ENCODE measurements at regions not wholly inside any gene's neighbourhood (a gene's known extent, or its start where the extent isn't known, plus 50 kb on each side); places are given as distances from the start of the nearest gene placed in this dataset.

GRCh38 chr17:14875557-14876412 lies 389.3 kb downstream of the PMP22 start:
- DNase-seq, result no peak

DNA sequence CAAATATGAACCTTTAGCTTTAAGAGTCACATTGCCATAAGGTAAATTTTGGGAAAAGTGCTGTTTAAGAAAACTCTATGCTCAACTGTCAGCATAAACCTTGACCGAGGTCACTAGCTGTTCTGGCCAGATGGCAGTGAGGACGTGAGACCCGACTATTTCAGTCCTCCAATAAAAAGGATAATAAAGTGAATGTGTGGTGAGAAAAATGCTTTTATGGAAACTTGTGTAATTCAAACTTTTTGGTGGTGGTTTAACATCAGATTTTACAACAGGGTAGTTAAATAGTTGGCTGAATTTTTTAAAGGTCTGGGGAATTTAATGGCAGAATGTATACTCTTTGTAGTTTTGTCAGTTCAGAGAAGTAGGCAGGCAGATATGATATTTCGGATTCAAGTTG lies 391.1 kb downstream of the PMP22 start:
- DNase-seq, result no peak

- DNase-seq, result no peak
Measured at GRCh38 chr17:14873540-14873939, 391.6 kb downstream of the PMP22 start.

DNA sequence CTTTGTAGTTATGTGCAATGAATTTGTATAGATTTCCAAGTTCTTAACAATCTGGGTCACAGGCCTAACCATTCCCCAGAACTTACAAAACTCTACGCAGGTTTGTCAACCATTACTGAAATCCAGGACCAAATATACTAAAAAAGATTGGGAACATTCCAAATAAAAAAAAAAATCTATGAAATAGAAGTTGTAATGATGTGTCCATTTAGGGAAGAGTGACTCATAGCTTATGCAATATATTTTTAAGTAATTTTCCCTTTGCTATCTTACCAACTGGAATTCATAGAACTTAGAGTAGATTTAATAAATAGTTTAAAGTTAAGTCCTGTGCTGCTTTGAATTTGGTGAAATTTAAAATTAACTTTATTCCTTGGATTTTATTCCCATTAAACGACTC lies 393.2 kb downstream of the PMP22 start:
- DNase-seq, result no peak

DNA sequence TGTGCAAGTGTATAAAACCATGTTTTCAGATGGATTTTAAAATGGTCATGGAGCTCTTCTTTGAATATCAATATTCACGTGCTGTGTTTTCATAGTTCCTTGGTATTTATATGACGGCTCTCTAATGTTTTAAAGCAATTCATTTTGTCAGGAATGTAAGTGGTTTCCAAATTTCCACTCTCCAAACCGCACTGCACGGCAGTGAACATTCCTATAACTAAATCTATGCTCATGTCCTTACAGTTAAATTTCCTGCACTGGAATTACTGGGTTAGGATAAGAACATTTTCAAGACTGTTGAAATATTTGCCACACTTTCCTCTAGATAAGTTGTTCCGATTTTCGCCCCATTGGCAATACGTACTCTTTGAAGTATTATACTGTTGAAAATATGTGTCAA lies 398.9 kb downstream of the PMP22 start:
- DNase-seq, result no peak

GRCh38 chr17:14864127-14864526 lies 401.0 kb downstream of the PMP22 start:
- no peak for DNase-seq

DNA sequence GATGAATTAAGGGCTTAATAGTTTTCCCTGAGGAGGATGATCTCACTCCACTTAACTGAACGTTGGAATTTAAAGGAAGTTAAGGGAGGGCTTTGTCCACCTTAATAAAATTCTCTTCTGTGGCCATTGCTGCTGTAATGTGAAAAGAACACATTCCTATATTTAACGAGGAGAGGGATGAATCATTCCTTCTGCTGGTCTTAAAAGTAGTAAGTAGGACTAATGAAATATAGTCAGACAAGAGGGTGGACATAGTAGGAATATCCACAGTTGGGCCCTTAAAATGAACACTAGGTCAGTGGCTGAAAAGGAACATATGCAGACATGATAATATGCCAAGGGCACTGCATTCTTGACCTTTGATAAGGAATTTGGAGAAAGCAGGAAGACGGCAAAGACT lies 405.6 kb downstream of the PMP22 start:
- DNase-seq, result no peak

DNA sequence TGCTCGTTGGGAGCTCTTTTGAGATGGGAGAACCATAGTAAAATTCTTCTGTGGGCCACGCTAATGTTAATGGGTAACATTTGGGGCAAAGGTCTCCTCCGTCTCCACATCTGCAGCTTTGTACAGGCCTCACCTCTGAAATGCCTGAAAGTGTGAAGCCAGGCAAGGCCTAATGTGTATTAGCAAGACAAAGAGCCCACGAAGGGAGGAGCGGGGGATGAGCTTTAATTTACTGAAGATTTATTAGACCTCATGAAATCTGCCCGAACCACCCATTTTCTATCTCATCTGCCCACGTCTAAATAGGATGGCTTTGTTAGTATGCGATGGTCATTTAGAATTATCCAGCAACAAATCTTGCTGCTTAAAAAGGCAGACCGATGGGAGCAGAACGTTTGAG lies 408.9 kb downstream of the PMP22 start:
- no peak for DNase-seq

DNA sequence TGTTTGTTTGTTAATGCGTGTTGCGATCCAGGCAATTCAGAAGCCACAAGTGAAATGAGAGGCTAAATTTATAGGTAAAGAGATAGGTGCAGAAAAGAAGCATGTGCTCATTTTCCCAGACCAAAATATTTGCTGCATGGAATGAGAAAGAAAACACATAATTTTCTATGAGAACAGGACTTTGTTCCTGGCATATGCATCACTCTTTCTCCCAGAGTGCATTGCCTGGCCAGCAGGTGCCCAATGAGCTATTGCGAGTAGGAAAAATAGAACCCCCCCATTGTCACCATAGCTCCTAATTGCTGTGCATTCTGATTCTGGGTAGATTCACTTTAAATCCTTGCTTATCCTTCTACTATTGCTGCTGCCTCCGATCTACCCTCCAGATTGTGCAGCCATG lies 410.4 kb downstream of the PMP22 start:
- DNase-seq, result no peak

- DNase-seq, result no peak
Measured at GRCh38 chr17:14845591-14846281, 419.4 kb downstream of the PMP22 start.

DNA sequence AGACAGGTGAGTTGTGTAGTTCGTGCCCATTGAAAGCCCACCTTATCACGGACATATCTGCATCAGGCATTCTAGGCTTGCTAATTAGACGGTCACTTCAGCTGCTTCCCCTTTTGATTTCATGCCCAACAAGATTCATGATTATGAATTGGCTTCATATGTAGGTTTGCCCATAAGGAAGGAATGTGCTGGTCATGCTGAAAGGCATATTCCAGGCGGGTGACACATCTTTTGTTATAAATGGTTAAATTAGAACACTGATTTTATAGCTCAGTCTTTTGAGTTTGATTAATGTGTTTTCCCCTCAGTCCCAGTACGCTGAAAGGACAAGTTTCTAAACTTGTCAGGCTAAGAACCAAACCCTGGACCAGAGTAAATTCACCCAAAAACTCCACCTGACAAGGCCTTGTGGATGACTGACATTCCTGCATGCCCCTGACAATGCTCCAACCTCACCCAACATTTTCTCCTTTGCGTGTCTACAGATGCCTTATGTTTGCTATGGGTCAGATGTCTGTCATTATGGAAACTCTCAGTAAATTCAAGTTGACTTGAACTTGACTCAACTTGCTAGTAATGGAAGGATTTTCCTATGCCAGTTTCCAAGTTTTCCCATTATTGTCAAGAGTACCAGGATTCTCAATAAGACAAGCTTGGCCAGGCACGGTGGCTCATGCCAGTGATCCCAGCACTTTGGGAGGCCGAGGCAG lies 421.9 kb downstream of the PMP22 start:
- no peak for DNase-seq

DNA sequence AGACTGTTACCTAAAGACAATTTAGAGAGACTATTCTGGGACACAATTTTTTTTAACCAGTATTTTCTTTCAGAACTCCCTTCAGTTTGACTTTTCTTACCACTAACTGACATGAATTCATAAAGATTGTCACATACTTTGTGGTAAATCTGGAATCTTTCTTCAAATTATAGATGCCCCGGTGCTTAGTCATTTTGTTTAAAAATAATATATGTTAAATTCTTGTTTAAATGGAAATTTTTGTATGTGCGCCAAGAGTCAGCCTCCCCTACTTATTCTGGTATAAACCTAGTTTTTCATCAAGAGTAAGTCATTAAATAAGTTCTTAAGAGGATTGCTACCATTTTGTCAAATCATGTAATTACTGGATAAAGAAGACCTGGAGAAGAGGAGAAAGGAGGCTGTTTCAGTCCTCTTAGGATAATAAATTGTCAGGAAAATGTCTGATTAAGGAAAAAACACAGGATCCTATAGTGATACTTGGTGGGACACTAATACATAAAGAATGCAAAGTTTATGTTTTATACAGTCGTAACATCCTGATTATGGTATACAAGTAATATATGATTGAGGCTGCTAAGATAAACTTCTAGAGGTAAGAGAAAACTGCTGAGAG lies 424.4 kb downstream of the PMP22 start:
- DNase-seq, result no peak

DNA sequence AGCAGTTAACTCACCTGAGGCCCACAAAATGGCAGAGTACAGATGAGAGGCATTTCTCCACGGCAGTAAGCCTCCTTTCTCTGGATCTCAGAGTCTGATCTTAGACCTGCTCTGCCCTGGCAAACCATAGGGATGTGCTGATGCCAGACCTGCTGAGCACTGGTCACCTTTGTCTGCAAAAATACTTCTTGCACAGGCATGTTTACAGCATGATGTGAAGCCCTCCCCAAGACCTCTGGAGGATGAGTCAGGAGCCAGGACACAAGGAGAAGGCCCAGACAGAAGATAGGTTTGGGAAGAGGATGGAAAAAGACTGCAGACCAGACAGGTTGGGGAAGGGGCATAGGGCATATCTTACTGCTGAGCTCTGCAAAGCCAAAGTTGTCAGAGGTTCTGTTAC lies 426.6 kb downstream of the PMP22 start:
- DNase-seq, result no peak

- DNase-seq, result no peak
Measured at GRCh38 chr17:14833201-14833785, 431.8 kb downstream of the PMP22 start.

- DNase-seq, result no peak
Measured at GRCh38 chr17:14831491-14831890, 433.6 kb downstream of the PMP22 start.

DNA sequence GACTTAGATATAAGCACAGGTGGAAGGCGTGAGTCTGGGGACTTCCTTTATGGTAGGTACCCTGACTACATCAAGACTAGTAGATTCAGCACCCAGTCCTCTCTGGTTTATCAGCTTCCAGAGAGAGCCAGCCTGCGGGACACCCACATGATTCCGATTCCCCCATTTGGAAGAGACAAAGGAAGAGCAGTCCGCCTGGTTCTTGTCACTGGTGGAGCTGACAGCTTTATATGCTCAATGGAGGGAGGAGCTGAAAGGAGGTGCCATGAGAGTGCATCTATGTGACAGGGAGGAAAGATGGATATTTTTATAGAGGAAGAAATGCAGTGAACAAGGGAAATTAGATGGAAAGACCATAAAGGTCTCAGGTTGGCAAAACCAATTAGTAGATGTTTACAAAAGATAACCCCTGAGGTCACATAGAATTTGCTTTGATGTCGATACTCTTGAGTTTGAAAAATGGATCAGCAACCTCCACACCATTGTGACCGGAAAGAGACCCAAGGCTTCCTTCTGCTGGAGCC lies 437.7 kb downstream of the PMP22 start:
- no peak for DNase-seq

DNA sequence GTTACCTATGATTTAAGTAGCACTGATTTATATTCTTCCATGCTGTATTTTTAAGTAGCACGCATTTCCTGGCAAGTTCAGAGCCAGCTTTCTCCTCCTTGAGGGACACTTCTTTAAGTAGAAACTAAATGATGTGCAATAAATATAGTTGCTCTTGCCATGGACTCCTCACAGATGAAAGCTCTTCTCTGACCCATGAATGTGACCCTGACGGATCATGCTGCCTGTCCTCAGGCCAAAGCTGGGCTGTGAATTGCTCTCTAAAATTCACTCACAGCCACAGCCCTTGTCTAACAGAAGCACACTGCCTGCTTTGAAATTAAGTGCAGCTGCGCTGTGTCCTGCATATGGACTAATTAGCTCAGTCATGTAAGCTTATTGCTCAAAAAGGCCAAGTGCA lies 438.8 kb downstream of the PMP22 start:
- DNase-seq, result no peak

DNA sequence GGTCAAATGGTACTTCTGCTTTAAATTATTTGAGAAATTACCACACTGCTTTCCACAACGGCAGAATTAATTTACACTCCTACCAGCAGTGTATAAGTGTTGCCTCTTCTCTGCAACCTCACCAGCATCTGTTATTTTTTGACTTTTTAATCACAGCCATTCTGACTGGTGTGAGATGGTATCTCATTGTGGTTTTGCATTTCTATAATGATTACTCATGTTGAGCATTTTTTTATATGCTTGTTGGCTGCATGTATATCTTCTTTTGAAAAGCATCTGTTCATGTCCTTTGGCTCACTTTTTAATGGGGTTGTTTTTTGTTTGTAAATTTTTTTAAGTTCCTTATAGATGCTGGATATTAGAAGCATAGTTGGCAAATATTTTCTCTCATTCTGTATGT lies 446.7 kb downstream of the PMP22 start:
- DNase-seq, result no peak

GRCh38 chr17:14815079-14815478 lies 450.0 kb downstream of the PMP22 start:
- DNase-seq, result no peak

DNA sequence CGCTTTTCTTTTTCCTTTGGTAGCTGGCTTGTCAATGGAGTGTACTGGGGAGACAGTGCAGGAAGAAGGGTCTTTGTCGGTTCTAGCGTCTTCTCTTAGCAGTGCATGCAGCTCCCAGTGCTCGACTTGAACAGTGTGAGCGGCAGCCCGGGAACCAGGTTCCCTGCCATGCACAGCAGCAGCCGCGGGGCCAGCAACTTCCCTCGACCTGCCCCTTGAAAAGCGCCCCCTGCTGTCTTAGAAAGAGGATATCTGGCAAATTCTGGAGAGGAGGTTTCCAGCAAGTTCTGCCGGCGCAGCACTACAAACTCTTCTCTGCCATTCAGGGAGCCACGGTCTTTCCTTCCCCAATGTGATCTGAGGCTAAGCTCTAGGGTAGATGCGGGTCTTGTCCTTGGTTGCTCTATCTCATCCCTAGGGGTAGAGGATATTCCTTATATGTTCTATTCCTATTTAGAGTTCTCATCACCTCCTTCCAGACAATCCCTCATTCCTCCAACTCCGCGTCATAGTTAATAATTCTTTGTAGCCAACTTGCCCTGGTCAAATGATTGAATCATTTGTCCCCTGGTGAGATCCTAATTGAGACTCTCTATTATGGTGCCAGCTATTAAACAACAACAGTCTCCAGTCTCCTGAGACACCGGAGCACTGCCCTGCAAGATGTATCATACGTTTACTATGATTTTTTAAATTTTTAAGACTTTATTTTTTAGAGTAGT lies 451.3 kb downstream of the PMP22 start:
- DNase-seq, result no peak

DNA sequence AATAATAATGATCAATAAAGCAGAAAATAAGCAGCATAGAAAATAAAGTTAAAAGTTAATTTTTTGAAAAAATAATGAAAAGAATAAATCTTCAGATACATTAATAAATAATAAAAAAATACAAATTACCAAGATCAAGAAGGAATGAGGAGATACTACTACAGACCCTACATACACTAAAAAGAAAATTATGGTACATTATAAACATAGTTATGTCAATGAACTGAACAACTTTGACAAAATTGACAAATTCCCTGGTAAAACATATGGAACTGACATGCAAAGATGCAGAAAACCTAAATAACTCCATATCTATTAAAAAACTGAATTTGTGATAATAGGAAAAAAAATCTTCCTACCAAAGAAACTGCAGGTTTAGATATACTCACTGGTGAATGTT lies 456.7 kb downstream of the PMP22 start:
- no peak for DNase-seq

DNA sequence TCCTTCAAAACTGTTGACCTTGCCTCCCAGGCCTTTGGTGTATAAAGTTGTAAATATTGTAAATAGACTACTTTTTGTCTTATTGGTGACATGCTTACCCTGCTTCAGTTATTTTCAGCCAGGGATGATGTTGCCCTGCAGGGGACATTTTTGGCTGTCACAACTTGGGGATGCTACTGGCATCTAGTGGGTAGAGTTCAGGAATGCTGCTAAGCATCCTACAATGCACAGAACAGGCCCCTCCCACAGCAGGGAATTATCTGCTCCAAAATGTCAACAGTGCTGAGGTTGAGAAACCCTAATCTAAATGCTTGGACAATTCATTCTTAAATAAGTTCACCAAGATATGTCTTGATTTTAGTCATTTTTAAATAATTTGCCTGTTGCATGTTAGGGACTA lies 459.8 kb downstream of the PMP22 start:
- DNase-seq, result no peak
